ENCODE measurements at regions not wholly inside any gene's neighbourhood (a gene's known extent, or its start where the extent isn't known, plus 50 kb on each side); places are given as distances from the start of the nearest gene placed in this dataset.
"Not testable (repeated sequence)": the region's sequence is repeated elsewhere in the genome, so short reads cannot be mapped to it uniquely, and the experiment has no call there.

GRCh38 chr3:124347418-124347817 lies 355.5 kb upstream of the ROPN1 start:
- BruUV-seq (replicated peaks): no TSS peak
- ChIA-PET CTCF (no interaction called here), POLR2A (no interaction called here)
- TF ChIP-seq SIN3A (IDR thresholded peaks at IDR 0.05; ENCODE audit: borderline replicate concordance, insufficient read depth, low read depth, low read length) (no peak), CTCF (IDR thresholded peaks at IDR 0.05) (peak; percentile 29)
- Histone ChIP-seq H3K27me3 (ENCODE audit: control insufficient read depth, insufficient read depth, low read length) (peaks cover 15% of the 10 kb centered on the region), H3K4me3 (ENCODE audit: low read depth in 2 of 2, low read length in 2 of 2) (no peak overlapping the region), H3K9me3 (ENCODE audit: control insufficient read depth, insufficient read depth, low read depth, low read length) (no peaks in the 10 kb centered on the region), H3K36me3 (ENCODE audit: control insufficient read depth, insufficient read depth, low read length) (no peaks in the 10 kb centered on the region), H3K27ac (ENCODE audit: low read length) (no peak overlapping the region), H3K4me1 (ENCODE audit: control insufficient read depth, insufficient read depth, low read length) (no peaks in the 10 kb centered on the region)
- intact Hi-C loops (cut with micrococcal nuclease; ENCODE audit: unreplicated experiment): no loop called here
- no peak for DNase-seq (ENCODE audit: low read depth, low spot score)
- in situ Hi-C loops (cut with HindIII; ENCODE audit: low pct_unique_long_range_greater_than_20kb, low sequenced_read_pairs): no loop called here
- ATAC-seq: no peak

GRCh38 chr3:124348555-124348954 lies 356.6 kb upstream of the ROPN1 start:
- intact Hi-C loops (cut with micrococcal nuclease; ENCODE audit: unreplicated experiment); ATAC-seq; H3K9me3 ChIP-seq (ENCODE audit: control insufficient read depth, insufficient read depth, low read depth, low read length); H3K27ac ChIP-seq (ENCODE audit: low read length); H3K36me3 ChIP-seq (ENCODE audit: control insufficient read depth, insufficient read depth, low read length); H3K4me1 ChIP-seq (ENCODE audit: control insufficient read depth, insufficient read depth, low read length); H3K4me3 ChIP-seq (ENCODE audit: low read depth in 2 of 2, low read length in 2 of 2); POLR2A ChIA-PET; CTCF ChIA-PET; DNase-seq (ENCODE audit: low read depth, low spot score); BruUV-seq (replicated peaks); in situ Hi-C loops (cut with HindIII; ENCODE audit: low pct_unique_long_range_greater_than_20kb, low sequenced_read_pairs): not testable (repeated sequence)
- H3K27me3 ChIP-seq (ENCODE audit: control insufficient read depth, insufficient read depth, low read length): peaks cover 15% of the 10 kb centered on the region

- in situ Hi-C loops (cut with HindIII; ENCODE audit: low pct_unique_long_range_greater_than_20kb, low sequenced_read_pairs) (no loop called here), intact Hi-C loops (cut with micrococcal nuclease; ENCODE audit: unreplicated experiment) (loop anchor here (1.0 to 2.0 kb wide), 2 partner anchors 117 to 199 kb away; no protein-coding TSS in a partner anchor)
- CTCF ChIA-PET: interaction anchor here (0.5 to 1.0 kb wide), 2 partner anchors 199 to 484 kb away, joined by 3 to 5 read pairs; no protein-coding TSS in a partner anchor
- BruUV-seq (replicated peaks): no TSS peak
- POLR2A ChIA-PET: no interaction called here
- no peaks in the 10 kb centered on the region for H3K36me3 ChIP-seq (ENCODE audit: control insufficient read depth, insufficient read depth, low read length)
- no peaks in the 10 kb centered on the region for H3K9me3 ChIP-seq (ENCODE audit: control insufficient read depth, insufficient read depth, low read depth, low read length)
- no peak overlapping the region for H3K27ac ChIP-seq (ENCODE audit: low read length)
- ATAC-seq (peak; percentile 79), DNase-seq (ENCODE audit: low read depth, low spot score) (peak; percentile 17)
- TF ChIP-seq SIN3A (IDR thresholded peaks at IDR 0.05; ENCODE audit: borderline replicate concordance, insufficient read depth, low read depth, low read length) (no peak), CTCF (IDR thresholded peaks at IDR 0.05) (peak; percentile 73)
- H3K4me1 ChIP-seq (ENCODE audit: control insufficient read depth, insufficient read depth, low read length): no peaks in the 10 kb centered on the region
- H3K27me3 ChIP-seq (ENCODE audit: control insufficient read depth, insufficient read depth, low read length): peaks cover 9% of the 10 kb centered on the region
- no peak overlapping the region for H3K4me3 ChIP-seq (ENCODE audit: low read depth in 2 of 2, low read length in 2 of 2)
Measured at GRCh38 chr3:124351430-124352148, 359.7 kb upstream of the ROPN1 start.

- intact Hi-C loops (cut with micrococcal nuclease; ENCODE audit: unreplicated experiment): no loop called here
- Histone ChIP-seq H3K9me3 (ENCODE audit: control insufficient read depth, insufficient read depth, low read depth, low read length) (no peaks in the 10 kb centered on the region), H3K27me3 (ENCODE audit: control insufficient read depth, insufficient read depth, low read length) (peaks cover 9% of the 10 kb centered on the region), H3K27ac (ENCODE audit: low read length) (no peak overlapping the region), H3K36me3 (ENCODE audit: control insufficient read depth, insufficient read depth, low read length) (no peaks in the 10 kb centered on the region), H3K4me3 (ENCODE audit: low read depth in 2 of 2, low read length in 2 of 2) (no peak overlapping the region), H3K4me1 (ENCODE audit: control insufficient read depth, insufficient read depth, low read length) (no peaks in the 10 kb centered on the region)
- no TSS peak for BruUV-seq (replicated peaks)
- in situ Hi-C loops (cut with HindIII; ENCODE audit: low pct_unique_long_range_greater_than_20kb, low sequenced_read_pairs): no loop called here
- POLR2A ChIA-PET: no interaction called here
- TF ChIP-seq SIN3A (IDR thresholded peaks at IDR 0.05; ENCODE audit: borderline replicate concordance, insufficient read depth, low read depth, low read length) (no peak), CTCF (IDR thresholded peaks at IDR 0.05) (no peak; the same call in 1 of the 2 replicates), REST (IDR thresholded peaks at IDR 0.05; ENCODE audit: insufficient read depth in 1 of 2, low read depth in 2 of 2, low read length in 1 of 2) (no peak), POLR2AphosphoS5 (IDR thresholded peaks at IDR 0.05; ENCODE audit: low read depth, low read length) (no peak), TCF7L2 (IDR thresholded peaks at IDR 0.05; ENCODE audit: low read depth, low read length) (no peak)
- CTCF ChIA-PET: interaction anchor here (0.5 to 1.0 kb wide), 2 partner anchors 198 to 485 kb away, joined by 3 to 5 read pairs; no protein-coding TSS in a partner anchor
- ATAC-seq (no peak), DNase-seq (ENCODE audit: low read depth, low spot score) (no peak)
Measured at GRCh38 chr3:124352149-124352539, 360.2 kb upstream of the ROPN1 start.
